Mesenchymal stem cell (in vitro differentiated cells and primary cell): ENCODE measurements at regions not wholly inside any gene's neighbourhood (a gene's known extent, or its start where the extent isn't known, plus 50 kb on each side); places are given as distances from the start of the nearest gene placed in this dataset.

Experiments used
- DNase-seq: peaks from one replicate; pipeline ENCODE4 v3.0.0-alpha.2; 2013
- H2AFZ ChIP-seq: one replicate; pipeline ENCODE4 v1.6.1; 2013; ENCODE audit warnings: low read depth, mild to moderate bottlenecking, control low read depth, inconsistent platforms, low read length, moderate library complexity
- H2AK5ac ChIP-seq: 2 replicates; pipeline ENCODE4 v1.6.1; 2013; ENCODE audit warnings: low read length, moderate library complexity, mild to moderate bottlenecking, inconsistent platforms; ENCODE audit not compliant: severe bottlenecking
- H2BK120ac ChIP-seq: one replicate; pipeline ENCODE4 v1.6.1; 2013; ENCODE audit warnings: low read depth, mild to moderate bottlenecking, inconsistent platforms, low read length, moderate library complexity
- H2BK12ac ChIP-seq, 2 experiments: one replicate each; pipeline ENCODE4 v1.6.1; 2013; ENCODE audit warnings: inconsistent platforms in 2 of 2, low read length in 2 of 2, mild to moderate bottlenecking in 2 of 2, moderate library complexity in 2 of 2, control low read depth in 1 of 2
- H2BK15ac ChIP-seq: one replicate; pipeline ENCODE4 v1.6.1; 2013; ENCODE audit warnings: mild to moderate bottlenecking, low read depth, inconsistent platforms; ENCODE audit not compliant: poor library complexity, severe bottlenecking
- H2BK5ac ChIP-seq: 2 replicates; pipeline ENCODE4 v1.6.1; 2013; ENCODE audit warnings: low read depth, mild to moderate bottlenecking, low read length, control low read depth, inconsistent platforms; ENCODE audit not compliant: poor library complexity, severe bottlenecking
- H3K14ac ChIP-seq, 2 experiments: one replicate each; pipeline ENCODE4 v1.6.1; 2013; ENCODE audit warnings: inconsistent platforms in 2 of 2, low read length in 2 of 2, control low read depth in 1 of 2, mild to moderate bottlenecking in 1 of 2, moderate library complexity in 1 of 2
- H3K18ac ChIP-seq, 2 experiments: one replicate each; pipeline ENCODE4 v1.6.1; 2013; ENCODE audit warnings: inconsistent platforms in 2 of 2, low read length in 2 of 2, control low read depth in 1 of 2, low read depth in 1 of 2, mild to moderate bottlenecking in 1 of 2
- H3K23ac ChIP-seq, 2 experiments: one replicate each; pipeline ENCODE4 v1.6.1; 2013; ENCODE audit warnings: inconsistent platforms in 2 of 2, low read length in 2 of 2, mild to moderate bottlenecking in 2 of 2, moderate library complexity in 2 of 2, control low read depth in 1 of 2
- H3K27ac ChIP-seq: 2 replicates; pipeline ENCODE4 v1.5.1; 2013; ENCODE audit warnings: mild to moderate bottlenecking, moderate library complexity, low read length, control low read depth, inconsistent platforms; ENCODE audit not compliant: poor library complexity, severe bottlenecking
- H3K27me3 ChIP-seq, 2 experiments: 2 replicates each; pipeline versions ENCODE4 v1.6.1 to v1.7.0; 2013; ENCODE audit warnings: low read length in 2 of 2, mild to moderate bottlenecking in 2 of 2, moderate library complexity in 2 of 2, control low read depth in 1 of 2, inconsistent platforms in 1 of 2; ENCODE audit not compliant: control insufficient read depth in 1 of 2, insufficient read depth in 1 of 2
- H3K36me3 ChIP-seq, 2 experiments: 2 replicates each; pipeline versions ENCODE4 v1.6.1 to v1.7.0; 2013; ENCODE audit warnings: low read length in 2 of 2, control low read depth in 1 of 2, inconsistent platforms in 1 of 2, low read depth in 1 of 2, mild to moderate bottlenecking in 1 of 2; ENCODE audit not compliant: insufficient read depth in 2 of 2, control insufficient read depth in 1 of 2
- H3K4ac ChIP-seq, 2 experiments: one replicate each; pipeline ENCODE4 v1.6.1; 2013; ENCODE audit warnings: inconsistent platforms in 2 of 2, low read length in 2 of 2, mild to moderate bottlenecking in 2 of 2, moderate library complexity in 2 of 2, control low read depth in 1 of 2, low read depth in 1 of 2
- H3K4me1 ChIP-seq: 2 replicates; pipeline ENCODE4 v1.6.1; 2013; ENCODE audit warnings: low read depth, low read length, control low read depth; ENCODE audit not compliant: control insufficient read depth, insufficient read depth
- H3K4me2 ChIP-seq: 2 replicates; pipeline ENCODE4 v1.6.1; 2013; ENCODE audit warnings: low read length, mild to moderate bottlenecking, inconsistent platforms; ENCODE audit not compliant: poor library complexity, severe bottlenecking
- H3K4me3 ChIP-seq, 2 experiments: 2 replicates each; pipeline versions ENCODE4 v1.5.1 to v1.7.0; 2013; ENCODE audit warnings: low read length in 2 of 2, mild to moderate bottlenecking in 2 of 2, control low read depth in 1 of 2, low read depth in 1 of 2; ENCODE audit not compliant: insufficient read depth in 1 of 2
- H3K79me1 ChIP-seq: replicated peaks from 2 replicates; pipeline ENCODE4 v1.6.1; 2013; ENCODE audit warnings: mild to moderate bottlenecking, control low read depth, low read length, inconsistent platforms; ENCODE audit not compliant: poor library complexity, severe bottlenecking
- H3K9ac ChIP-seq: 2 replicates; pipeline ENCODE4 v1.7.0; 2013; ENCODE audit warnings: mild to moderate bottlenecking, low read length, moderate library complexity
- H3K9me3 ChIP-seq: 2 replicates; pipeline ENCODE4 v1.7.0; 2013; ENCODE audit warnings: mild to moderate bottlenecking, low read length; ENCODE audit not compliant: control insufficient read depth
- H4K8ac ChIP-seq: one replicate; pipeline ENCODE4 v1.6.1; 2013; ENCODE audit warnings: inconsistent platforms, mild to moderate bottlenecking, low read length, moderate library complexity
- H4K91ac ChIP-seq: one replicate; pipeline ENCODE4 v1.6.1; 2013; ENCODE audit warnings: mild to moderate bottlenecking, low read length, inconsistent platforms
- WGBS: methylation state at CpG from one replicate; pipeline ENCODE4 v1.1.7; 2013; ENCODE audit warnings: mixed read lengths; 5-methylcytosine and 5-hydroxymethylcytosine counted together

GRCh38 chrX:140050906-140051305, 85.6 kb upstream of the CXorf66 start:
- no peak overlapping the region for H3K4me3 ChIP-seq
- H2BK12ac ChIP-seq: no peak overlapping the region
- H2AK5ac ChIP-seq: no peak overlapping the region
- no peak overlapping the region for H4K8ac ChIP-seq
- peak; percentile 0 for DNase-seq
- H2BK120ac ChIP-seq: no peak overlapping the region
- no peak overlapping the region for H3K18ac ChIP-seq
- H3K9ac ChIP-seq: no peak overlapping the region
- H3K14ac ChIP-seq: no peak overlapping the region
- no peak overlapping the region for H3K4me2 ChIP-seq
- H3K79me1 ChIP-seq: no peaks in the 10 kb centered on the region
- H3K4ac ChIP-seq: no peak overlapping the region
- no peak overlapping the region for H4K91ac ChIP-seq
- no peak overlapping the region for H2AFZ ChIP-seq
- no peaks in the 10 kb centered on the region for H3K9me3 ChIP-seq
- no peak overlapping the region for H3K27ac ChIP-seq
- no peak overlapping the region for H3K23ac ChIP-seq
- H3K36me3 ChIP-seq: no peaks in the 10 kb centered on the region
- peaks cover 0 to 19% of the 10 kb centered on the region in 2 experiments for H3K27me3 ChIP-seq
- no peaks in the 10 kb centered on the region for H3K4me1 ChIP-seq
- H2BK15ac ChIP-seq: no peak overlapping the region
- H2BK5ac ChIP-seq: no peak overlapping the region

GRCh38 chrX:140040386-140040785, 75.1 kb upstream of the CXorf66 start:
- DNase-seq: no peak
- Histone ChIP-seq H3K4ac (no peak overlapping the region), H3K23ac (no peak overlapping the region), H3K9me3 (peaks cover 22% of the 10 kb centered on the region), H2AFZ (no peak overlapping the region), H2BK12ac (no peak overlapping the region), H3K4me2 (no peak overlapping the region), H3K14ac (no peak overlapping the region), H3K27ac (no peak overlapping the region), H2BK5ac (no peak overlapping the region), H2BK15ac (no peak overlapping the region), H3K18ac (no peak overlapping the region), H2AK5ac (no peak overlapping the region), H3K4me1 (no peaks in the 10 kb centered on the region), H3K9ac (no peak overlapping the region), H3K4me3 (no peak overlapping the region), H3K36me3 (no peaks in the 10 kb centered on the region), H4K8ac (no peak overlapping the region), H4K91ac (no peak overlapping the region), H3K79me1 (no peaks in the 10 kb centered on the region), H3K27me3 (no peaks in the 10 kb centered on the region), H2BK120ac (no peak overlapping the region)
- 64% methylated on average over 5 of the region's 5 CpGs for WGBS

- no peak overlapping the region for H3K9ac ChIP-seq
- H3K4me3 ChIP-seq: no peak overlapping the region
- no peak overlapping the region for H2AFZ ChIP-seq
- H4K8ac ChIP-seq: no peak overlapping the region
- H3K27ac ChIP-seq: no peak overlapping the region
- H2BK5ac ChIP-seq: no peak overlapping the region
- no peak overlapping the region for H2BK12ac ChIP-seq
- no peak overlapping the region for H2BK15ac ChIP-seq
- no peak overlapping the region for H3K18ac ChIP-seq
- DNase-seq: no peak
- H3K9me3 ChIP-seq: peaks cover 22% of the 10 kb centered on the region
- H3K23ac ChIP-seq: no peak overlapping the region
- no peaks in the 10 kb centered on the region for H3K36me3 ChIP-seq
- no peak overlapping the region for H4K91ac ChIP-seq
- H3K79me1 ChIP-seq: no peaks in the 10 kb centered on the region
- no peaks in the 10 kb centered on the region for H3K27me3 ChIP-seq
- H3K4me1 ChIP-seq: no peaks in the 10 kb centered on the region
- H2AK5ac ChIP-seq: no peak overlapping the region
- no peak overlapping the region for H3K14ac ChIP-seq
- no peak overlapping the region for H3K4me2 ChIP-seq
- no peak overlapping the region for H2BK120ac ChIP-seq
- no peak overlapping the region for H3K4ac ChIP-seq
Measured at GRCh38 chrX:140038842-140039241, 73.5 kb upstream of the CXorf66 start.

GRCh38 chrX:140034916-140035315, 69.6 kb upstream of the CXorf66 start:
- Histone ChIP-seq H3K27me3 (no peaks in the 10 kb centered on the region), H3K4me2 (no peak overlapping the region), H4K8ac (no peak overlapping the region)

More at GRCh38 chrX:140034916-140035315, 69.6 kb upstream of the CXorf66 start:
- no peak overlapping the region for H2AK5ac ChIP-seq
- H3K9me3 ChIP-seq: peaks cover 14% of the 10 kb centered on the region
- no peaks in the 10 kb centered on the region for H3K79me1 ChIP-seq
- no peak overlapping the region for H3K14ac ChIP-seq
- H3K18ac ChIP-seq: no peak overlapping the region
- no peak overlapping the region for H3K27ac ChIP-seq
- H3K23ac ChIP-seq: no peak overlapping the region
- H4K91ac ChIP-seq: no peak overlapping the region
- H2BK12ac ChIP-seq: no peak overlapping the region
- H2BK120ac ChIP-seq: no peak overlapping the region
- H3K4me3 ChIP-seq: no peak overlapping the region
- no peak overlapping the region for H2AFZ ChIP-seq
- H2BK15ac ChIP-seq: no peak overlapping the region
- no peaks in the 10 kb centered on the region for H3K4me1 ChIP-seq
- H3K9ac ChIP-seq: no peak overlapping the region
- H3K4ac ChIP-seq: no peak overlapping the region
- DNase-seq: no peak
- H2BK5ac ChIP-seq: no peak overlapping the region
- no CpG with 5 or more reads among the region's 4 CpGs for WGBS
- no peaks in the 10 kb centered on the region for H3K36me3 ChIP-seq
